Erythroblast (primary cell): ENCODE measurements at regions not wholly inside any gene's neighbourhood (a gene's known extent, or its start where the extent isn't known, plus 50 kb on each side); places are given as distances from the start of the nearest gene placed in this dataset.

Source experiments
- GATA1 ChIP-seq: IDR thresholded peaks from 2 replicates; pipeline ENCODE4 v1.6.1; 2011; ENCODE audit warnings: low read depth, mild to moderate bottlenecking, control low read depth, low read length, moderate library complexity
- POLR2A ChIP-seq: IDR thresholded peaks from 2 replicates; pipeline ENCODE4 v1.6.1; 2011; ENCODE audit warnings: mild to moderate bottlenecking, low read length

- no peak for TF ChIP-seq POLR2A
- no peak for TF ChIP-seq GATA1
Observed at GRCh38 chr9:99750526-99750925, 71.2 kb upstream of the NR4A3 start.
